ENCODE measurements at regions not wholly inside any gene's neighbourhood (a gene's known extent, or its start where the extent isn't known, plus 50 kb on each side); places are given as distances from the start of the nearest gene placed in this dataset.
"Not testable (repeated sequence)": the region's sequence is repeated elsewhere in the genome, so short reads cannot be mapped to it uniquely, and the experiment has no call there.

- no peak for FAIRE-seq
Observed at GRCh38 chr2:175454953-175455389, 273.5 kb upstream of the ATP5MC3 start.

GRCh38 chr2:175450029-175450760 lies 268.7 kb upstream of the ATP5MC3 start:
- no peak for FAIRE-seq

- FAIRE-seq, result no peak
Observed at GRCh38 chr2:175449616-175450015, 268.1 kb upstream of the ATP5MC3 start.

GRCh38 chr2:175446201-175446600 lies 264.7 kb upstream of the ATP5MC3 start:
- FAIRE-seq, result no peak

- FAIRE-seq, result no peak
Observed at GRCh38 chr2:175445281-175445680, 263.8 kb upstream of the ATP5MC3 start.

- FAIRE-seq, result no peak
Observed at GRCh38 chr2:175442441-175442840, 260.9 kb upstream of the ATP5MC3 start.

- FAIRE-seq, result no peak
Observed at GRCh38 chr2:175441181-175441761, 259.8 kb upstream of the ATP5MC3 start.

GRCh38 chr2:175439416-175439815 lies 257.9 kb upstream of the ATP5MC3 start:
- FAIRE-seq, result no peak

- no peak for FAIRE-seq
Observed at GRCh38 chr2:175437167-175437566, 255.7 kb upstream of the ATP5MC3 start.

- no peak for FAIRE-seq
Observed at GRCh38 chr2:175436076-175436475, 254.6 kb upstream of the ATP5MC3 start.

- FAIRE-seq, result no peak
Observed at GRCh38 chr2:175435012-175435411, 253.5 kb upstream of the ATP5MC3 start.

- FAIRE-seq, result no peak
Observed at GRCh38 chr2:175432793-175433192, 251.3 kb upstream of the ATP5MC3 start.

GRCh38 chr2:175432021-175432420 lies 250.5 kb upstream of the ATP5MC3 start:
- FAIRE-seq, result no peak

- FAIRE-seq, result no peak
Observed at GRCh38 chr2:175431101-175431946, 249.8 kb upstream of the ATP5MC3 start.

- no peak for FAIRE-seq
Observed at GRCh38 chr2:175430236-175430635, 248.7 kb upstream of the ATP5MC3 start.

- FAIRE-seq, result no peak
Observed at GRCh38 chr2:175418224-175418835, 236.8 kb upstream of the ATP5MC3 start.

- FAIRE-seq, result peak; percentile 55
Observed at GRCh38 chr2:175414882-175415487, 233.5 kb upstream of the ATP5MC3 start.

GRCh38 chr2:175414191-175414881 lies 232.8 kb upstream of the ATP5MC3 start:
- no peak for FAIRE-seq

GRCh38 chr2:175410941-175411340 lies 229.4 kb upstream of the ATP5MC3 start:
- FAIRE-seq, result not testable (repeated sequence)

GRCh38 chr2:175404839-175405238 lies 223.3 kb upstream of the ATP5MC3 start:
- no peak for FAIRE-seq

- no peak for FAIRE-seq
Observed at GRCh38 chr2:175403599-175404221, 222.2 kb upstream of the ATP5MC3 start.

GRCh38 chr2:175402571-175402970 lies 221.1 kb upstream of the ATP5MC3 start:
- FAIRE-seq, result no peak

Measured in TTC549 (cell line).